ENCODE measurements at regions not wholly inside any gene's neighbourhood (a gene's known extent, or its start where the extent isn't known, plus 50 kb on each side); places are given as distances from the start of the nearest gene placed in this dataset.

- DNase-seq (ENCODE audit: low read depth in 2 of 2) = no peak
These were observed 82.5 kb upstream of the NAALADL2 start for GRCh38 chr3:174776636-174777035.

DNA sequence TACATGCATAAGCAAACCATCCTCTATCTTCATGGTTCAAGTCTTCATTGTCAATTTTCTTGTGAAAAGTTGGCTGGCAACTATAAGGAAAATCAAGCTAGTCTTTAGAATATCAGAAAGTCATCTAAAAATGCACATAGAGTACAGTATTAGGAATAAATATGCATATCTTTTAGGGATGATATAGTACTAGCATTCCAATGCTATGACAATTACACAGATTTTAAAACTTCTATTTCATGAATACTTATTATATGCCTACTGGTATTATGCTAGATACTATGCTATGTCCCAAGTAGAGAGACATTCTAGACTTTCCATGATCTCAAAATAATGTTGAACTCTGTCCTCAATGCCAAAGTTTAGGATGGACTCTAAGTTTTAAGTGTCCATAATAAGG lies 81.3 kb upstream of the NAALADL2 start:
- no peak for DNase-seq (ENCODE audit: low read depth in 2 of 2)

GRCh38 chr3:174783502-174783901 lies 75.6 kb upstream of the NAALADL2 start:
- DNase-seq (ENCODE audit: low read depth in 2 of 2) = no peak

GRCh38 chr3:174784206-174784934 lies 74.8 kb upstream of the NAALADL2 start:
- no peak for DNase-seq (ENCODE audit: low read depth in 2 of 2)

GRCh38 chr3:174786825-174787224 lies 72.3 kb upstream of the NAALADL2 start:
- no peak for DNase-seq (ENCODE audit: low read depth in 2 of 2)

- no peak for DNase-seq (ENCODE audit: low read depth in 2 of 2)
These were observed 68.0 kb upstream of the NAALADL2 start for GRCh38 chr3:174791161-174791560.

DNA sequence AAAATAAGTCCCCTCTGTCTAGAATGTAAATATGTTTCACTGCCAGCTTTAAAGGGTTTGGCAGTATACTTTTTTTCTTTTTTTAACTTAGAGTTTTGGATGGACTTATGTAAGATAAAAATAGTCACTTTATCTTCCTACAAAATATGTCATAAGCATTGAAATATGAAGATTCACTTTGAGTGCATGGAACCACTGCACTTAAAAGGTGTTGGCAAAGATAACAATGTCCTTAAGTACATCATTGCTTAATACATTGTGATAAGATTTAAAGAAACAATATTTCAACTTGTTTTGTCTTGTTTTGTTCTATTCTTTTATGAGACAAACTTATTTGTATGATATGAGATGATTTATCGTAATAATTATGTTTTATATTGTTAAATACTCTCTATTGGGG lies 66.3 kb upstream of the NAALADL2 start:
- no peak for DNase-seq (ENCODE audit: low read depth in 2 of 2)

Data from activated CD4-positive, alpha-beta T cell treated with anti-CD3 and anti-CD28 coated beads for 24 hours (primary cell).